Omental fat pad (tissue), 3 donors: ENCODE measurements at regions not wholly inside any gene's neighbourhood (a gene's known extent, or its start where the extent isn't known, plus 50 kb on each side); places are given as distances from the start of the nearest gene placed in this dataset.

Source experiments
- ATAC-seq: fragments of 150-250 bp; one replicate; pipeline ENCODE4 v1.9.1; 2016; ENCODE audit warnings: mild to moderate bottlenecking, moderate library complexity; ENCODE audit not compliant: low FRiP score
- DNase-seq: peaks from one replicate; pipeline ENCODE4 v3.0.0-alpha.2; 2019; ENCODE audit warnings: low spot score
- TF ChIP-seq, protein P1 (sequence below), 3 donors: fragments of 450-650 bp; IDR thresholded peaks; one replicate each; pipeline ENCODE4 v1.5.1; 2016 to 2017; ENCODE audit warnings: antibody characterized with exemption in 3 of 3, mild to moderate bottlenecking in 3 of 3, moderate library complexity in 2 of 3

DNA sequence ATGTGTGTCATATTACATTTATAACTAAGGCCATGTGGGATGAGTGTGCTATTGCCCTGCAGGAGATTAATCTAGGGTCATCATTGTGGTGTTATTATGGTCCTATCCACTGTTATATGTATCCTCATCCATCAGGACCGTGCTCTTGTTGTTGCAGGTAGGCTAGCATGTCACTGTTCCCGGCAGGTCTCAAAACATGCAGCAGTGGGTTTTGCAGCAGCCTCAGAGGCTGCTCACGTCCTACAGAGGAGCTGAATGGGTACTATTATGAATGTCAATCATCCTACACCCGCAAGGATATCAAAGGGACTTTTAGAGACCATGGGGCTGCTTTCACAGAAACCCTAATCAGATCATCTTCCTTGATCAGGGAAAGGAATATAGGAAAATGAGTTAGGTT is 318.2 kb downstream of the SAMD5 start:
- ATAC-seq = no peak
- no peak for DNase-seq
- TF ChIP-seq, protein P1, sequence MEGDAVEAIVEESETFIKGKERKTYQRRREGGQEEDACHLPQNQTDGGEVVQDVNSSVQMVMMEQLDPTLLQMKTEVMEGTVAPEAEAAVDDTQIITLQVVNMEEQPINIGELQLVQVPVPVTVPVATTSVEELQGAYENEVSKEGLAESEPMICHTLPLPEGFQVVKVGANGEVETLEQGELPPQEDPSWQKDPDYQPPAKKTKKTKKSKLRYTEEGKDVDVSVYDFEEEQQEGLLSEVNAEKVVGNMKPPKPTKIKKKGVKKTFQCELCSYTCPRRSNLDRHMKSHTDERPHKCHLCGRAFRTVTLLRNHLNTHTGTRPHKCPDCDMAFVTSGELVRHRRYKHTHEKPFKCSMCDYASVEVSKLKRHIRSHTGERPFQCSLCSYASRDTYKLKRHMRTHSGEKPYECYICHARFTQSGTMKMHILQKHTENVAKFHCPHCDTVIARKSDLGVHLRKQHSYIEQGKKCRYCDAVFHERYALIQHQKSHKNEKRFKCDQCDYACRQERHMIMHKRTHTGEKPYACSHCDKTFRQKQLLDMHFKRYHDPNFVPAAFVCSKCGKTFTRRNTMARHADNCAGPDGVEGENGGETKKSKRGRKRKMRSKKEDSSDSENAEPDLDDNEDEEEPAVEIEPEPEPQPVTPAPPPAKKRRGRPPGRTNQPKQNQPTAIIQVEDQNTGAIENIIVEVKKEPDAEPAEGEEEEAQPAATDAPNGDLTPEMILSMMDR (IDR thresholded peaks at IDR 0.05) = no peak

DNA sequence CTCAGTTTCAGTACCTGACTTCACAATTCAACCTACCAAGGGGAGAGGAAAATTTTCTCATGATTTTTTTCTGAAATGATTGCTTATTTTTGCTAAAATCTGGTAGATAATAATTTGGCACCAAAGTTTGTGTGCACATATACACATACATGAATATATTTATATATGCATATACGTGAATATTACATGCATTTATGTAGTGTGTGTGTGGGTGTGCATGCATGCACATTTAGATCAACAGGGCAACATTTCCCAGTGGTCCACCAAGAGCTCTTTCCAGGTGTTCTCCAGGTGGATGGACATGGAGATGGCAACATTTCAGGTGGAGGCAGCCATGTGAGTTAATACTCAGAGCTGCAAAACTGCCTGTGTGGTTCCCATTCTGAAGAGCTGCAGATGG is 320.9 kb downstream of the SAMD5 start:
- TF ChIP-seq, protein P1 (IDR thresholded peaks at IDR 0.05) = no peak
- ATAC-seq (no peak), DNase-seq (no peak)

DNA sequence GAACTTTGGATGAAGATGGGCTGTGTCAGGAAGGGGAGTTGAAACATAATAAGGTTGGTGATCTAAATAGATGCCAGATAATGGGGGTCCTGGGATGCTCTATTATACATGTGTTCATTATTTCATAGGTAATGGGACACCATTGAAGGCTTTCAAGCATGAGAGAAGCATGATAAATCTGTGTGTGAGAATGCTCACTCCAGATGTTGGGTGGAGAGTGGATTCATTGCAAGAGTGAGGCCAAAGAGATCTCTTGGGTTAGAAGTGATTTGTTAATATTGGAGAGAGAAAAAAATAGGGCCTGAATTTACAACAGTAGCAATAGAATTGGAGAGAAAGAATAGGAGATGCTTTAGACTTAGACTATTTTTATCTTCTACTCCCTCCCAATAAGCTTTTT is 321.3 kb downstream of the SAMD5 start:
- ATAC-seq = no peak
- no peak for DNase-seq
- TF ChIP-seq, protein P1 (IDR thresholded peaks at IDR 0.05) = no peak

DNA sequence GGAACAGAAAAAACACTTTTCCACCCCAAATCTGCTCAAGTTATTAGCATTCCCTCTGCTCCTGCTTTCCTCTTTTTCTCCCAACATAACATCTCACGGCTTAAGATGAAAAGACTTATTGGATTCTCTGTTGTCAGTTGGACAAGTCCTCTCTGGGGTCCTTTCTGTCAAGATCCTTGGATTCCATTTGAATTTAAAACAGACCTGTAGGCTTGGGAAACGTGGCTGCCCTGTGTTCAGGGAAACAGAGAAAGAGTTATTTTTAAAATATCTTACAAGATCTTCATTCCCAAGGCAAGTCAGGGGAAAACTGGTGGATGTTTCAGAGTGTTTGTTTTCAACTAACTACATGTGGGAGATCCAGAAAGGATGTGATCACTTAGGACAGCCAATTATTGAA is 322.9 kb downstream of the SAMD5 start:
- DNase-seq (no peak), ATAC-seq (no peak)
- TF ChIP-seq, protein P1 (IDR thresholded peaks at IDR 0.05) = no peak

DNA sequence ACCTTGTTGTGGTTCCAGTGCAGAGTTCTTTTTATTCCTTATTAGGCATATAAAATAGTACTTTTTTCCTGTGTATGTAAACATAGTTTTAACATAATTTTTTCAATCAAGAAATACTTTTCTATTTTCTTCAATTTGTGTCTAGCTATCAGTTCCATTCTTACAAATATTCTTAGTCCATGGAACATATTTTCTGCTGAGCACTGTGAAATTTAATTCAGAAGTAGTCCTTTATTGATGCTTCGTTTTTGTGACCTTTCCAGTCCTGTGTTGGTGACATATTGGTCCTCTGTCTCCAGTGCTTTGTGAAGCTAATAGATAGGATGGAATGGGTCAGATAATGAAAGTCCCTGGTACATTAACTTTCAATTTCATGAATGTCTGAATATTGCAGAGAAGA is 325.1 kb downstream of the SAMD5 start:
- TF ChIP-seq, protein P1 (IDR thresholded peaks at IDR 0.05) = no peak
- DNase-seq (no peak), ATAC-seq (no peak)

DNA sequence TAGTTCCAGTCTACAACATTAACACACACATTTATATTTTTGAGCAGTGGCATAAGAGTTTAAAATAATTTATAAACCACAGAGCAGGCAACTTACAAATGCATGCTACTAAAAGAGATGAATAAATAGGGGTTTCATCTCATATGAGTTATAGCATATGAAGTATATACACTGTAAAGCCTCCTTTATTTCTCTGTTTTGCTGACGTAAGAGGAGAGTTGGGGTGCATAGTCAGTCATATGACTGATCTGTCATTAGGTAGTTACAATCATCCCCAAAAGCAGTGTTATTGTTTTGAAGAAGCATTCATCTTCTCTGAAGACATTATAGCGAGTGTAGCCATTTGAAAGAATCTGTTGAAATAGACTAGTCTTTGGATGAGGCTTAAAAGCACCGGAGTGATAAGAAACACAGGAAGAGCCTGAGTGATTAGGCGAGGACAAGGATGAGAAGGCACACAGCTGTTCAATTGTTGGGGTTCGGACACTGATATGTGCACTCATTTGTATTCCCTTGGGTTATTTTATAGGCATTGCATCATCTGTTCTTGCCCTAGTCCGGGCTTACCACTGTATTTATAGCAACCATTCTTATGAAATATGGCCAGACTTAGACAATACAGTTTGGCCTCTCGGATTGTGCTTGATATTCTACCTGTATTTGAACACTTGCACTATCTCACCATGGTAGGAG is 325.7 kb downstream of the SAMD5 start:
- DNase-seq (no peak), ATAC-seq (no peak)
- TF ChIP-seq, protein P1 (IDR thresholded peaks at IDR 0.05) = no peak

DNA sequence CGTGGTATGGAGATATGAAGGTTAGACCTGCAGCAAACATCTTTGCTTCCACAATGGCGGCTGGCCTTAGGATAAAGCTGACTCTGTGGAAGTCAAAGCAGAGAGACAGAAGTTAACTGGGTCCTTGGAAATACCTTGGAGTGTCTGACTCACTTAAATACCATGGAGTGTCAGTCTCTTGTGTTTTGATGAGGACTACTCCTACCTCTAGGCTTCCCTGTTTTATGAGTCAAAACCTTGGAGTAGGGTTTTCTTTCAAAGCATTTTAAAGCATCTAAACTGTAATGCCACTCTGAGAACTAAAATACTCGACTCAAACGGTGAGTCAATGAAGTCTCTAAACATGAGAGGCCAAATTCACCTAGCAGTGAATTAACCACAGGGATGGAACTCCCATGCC is 329.1 kb downstream of the SAMD5 start:
- ATAC-seq = no peak
- DNase-seq = no peak
- TF ChIP-seq, protein P1 (IDR thresholded peaks at IDR 0.05) = no peak
